ENCODE measurements at regions not wholly inside any gene's neighbourhood (a gene's known extent, or its start where the extent isn't known, plus 50 kb on each side); places are given as distances from the start of the nearest gene placed in this dataset.

GRCh38 chr4:123987408-123987807, 590.8 kb downstream of the SPRY1 start:
- no peak for DNase-seq (ENCODE audit: low read depth in 3 of 3)

- DNase-seq (ENCODE audit: low read depth in 3 of 3): no peak
Measured at GRCh38 chr4:123990310-123990870, 593.8 kb downstream of the SPRY1 start.

GRCh38 chr4:123994917-123995316, 598.3 kb downstream of the SPRY1 start:
- no peak for DNase-seq (ENCODE audit: low read depth in 3 of 3)

- no peak for DNase-seq (ENCODE audit: low read depth in 3 of 3)
Measured at GRCh38 chr4:123995936-123996335, 599.3 kb downstream of the SPRY1 start.

- no peak for DNase-seq (ENCODE audit: low read depth in 3 of 3)
Measured at GRCh38 chr4:123996718-123997510, 600.3 kb downstream of the SPRY1 start.

GRCh38 chr4:123997776-123998449, 601.3 kb downstream of the SPRY1 start:
- DNase-seq (ENCODE audit: low read depth in 3 of 3): no peak

- no peak for DNase-seq (ENCODE audit: low read depth in 3 of 3)
Measured at GRCh38 chr4:124000233-124000632, 603.6 kb downstream of the SPRY1 start.

- DNase-seq (ENCODE audit: low read depth in 3 of 3): no peak
Measured at GRCh38 chr4:124015766-124016165, 619.2 kb downstream of the SPRY1 start.

- no peak for DNase-seq (ENCODE audit: low read depth in 3 of 3)
Measured at GRCh38 chr4:124017185-124017785, 620.7 kb downstream of the SPRY1 start.

GRCh38 chr4:124018383-124019317, 622.1 kb downstream of the SPRY1 start:
- DNase-seq (ENCODE audit: low read depth in 3 of 3): no peak

GRCh38 chr4:124019749-124020549, 623.4 kb downstream of the SPRY1 start:
- no peak for DNase-seq (ENCODE audit: low read depth in 3 of 3)

- no peak for DNase-seq (ENCODE audit: low read depth in 3 of 3)
Measured at GRCh38 chr4:124025000-124025399, 628.4 kb downstream of the SPRY1 start.

GRCh38 chr4:124025428-124025827, 628.8 kb downstream of the SPRY1 start:
- no peak for DNase-seq (ENCODE audit: low read depth in 3 of 3)

- no peak for DNase-seq (ENCODE audit: low read depth in 3 of 3)
Measured at GRCh38 chr4:124028182-124028581, 631.6 kb downstream of the SPRY1 start.

- no peak for DNase-seq (ENCODE audit: low read depth in 3 of 3)
Measured at GRCh38 chr4:124030147-124030546, 633.6 kb downstream of the SPRY1 start.

- DNase-seq (ENCODE audit: low read depth in 3 of 3): no peak
Measured at GRCh38 chr4:124032035-124032434, 635.4 kb downstream of the SPRY1 start.

GRCh38 chr4:124035364-124036041, 638.9 kb downstream of the SPRY1 start:
- DNase-seq (ENCODE audit: low read depth in 3 of 3): no peak

- DNase-seq (ENCODE audit: low read depth in 3 of 3): no peak
Measured at GRCh38 chr4:124037236-124037635, 640.6 kb downstream of the SPRY1 start.

- no peak for DNase-seq (ENCODE audit: low read depth in 3 of 3)
Measured at GRCh38 chr4:124044330-124044729, 647.7 kb downstream of the SPRY1 start.

GRCh38 chr4:124044867-124045266, 648.3 kb downstream of the SPRY1 start:
- no peak for DNase-seq (ENCODE audit: low read depth in 3 of 3)

Measured in stimulated activated CD4-positive, alpha-beta T cell treated with anti-CD3 and anti-CD28 coated beads, TNF-alpha, amount 100 ng/mL, for 24 hours (primary cell).